SKM-1 treated with dmso at 0.1 percent for 144 hours (cell line): ENCODE measurements at regions not wholly inside any gene's neighbourhood (a gene's known extent, or its start where the extent isn't known, plus 50 kb on each side); places are given as distances from the start of the nearest gene placed in this dataset.

ENCODE experiments used
- DNase-seq: peaks from one replicate; lab custom pipeline; 2025; ENCODE audit not compliant: unreplicated experiment; lab: John Stamatoyannopoulos, UW

GRCh38 chr4:152117933-152118507 is 357.2 kb upstream of the GATB start:
- no peak for DNase-seq

- no peak for DNase-seq
Measured at GRCh38 chr4:152117520-152117919, 356.7 kb upstream of the GATB start.

GRCh38 chr4:152117054-152117453 is 356.2 kb upstream of the GATB start:
- DNase-seq: no peak

GRCh38 chr4:152115794-152116193 is 355.0 kb upstream of the GATB start:
- no peak for DNase-seq

- DNase-seq: no peak
Measured at GRCh38 chr4:152115118-152115517, 354.3 kb upstream of the GATB start.

GRCh38 chr4:152114562-152114961 is 353.8 kb upstream of the GATB start:
- DNase-seq: no peak

GRCh38 chr4:152112887-152113286 is 352.1 kb upstream of the GATB start:
- no peak for DNase-seq

GRCh38 chr4:152112190-152112589 is 351.4 kb upstream of the GATB start:
- peak; percentile 28 for DNase-seq

- no peak for DNase-seq
Measured at GRCh38 chr4:152110780-152111179, 350.0 kb upstream of the GATB start.

GRCh38 chr4:152109531-152110509 is 349.0 kb upstream of the GATB start:
- DNase-seq: no peak

- no peak for DNase-seq
Measured at GRCh38 chr4:152107736-152108500, 347.1 kb upstream of the GATB start.

GRCh38 chr4:152106781-152107321 is 346.0 kb upstream of the GATB start:
- no peak for DNase-seq

GRCh38 chr4:152106113-152106763 is 345.4 kb upstream of the GATB start:
- DNase-seq: no peak

GRCh38 chr4:152104901-152105357 is 344.1 kb upstream of the GATB start:
- DNase-seq: no peak

- DNase-seq: no peak
Measured at GRCh38 chr4:152104356-152104755, 343.5 kb upstream of the GATB start.

- no peak for DNase-seq
Measured at GRCh38 chr4:152103181-152103901, 342.5 kb upstream of the GATB start.

- DNase-seq: no peak
Measured at GRCh38 chr4:152102436-152103000, 341.7 kb upstream of the GATB start.

GRCh38 chr4:152101556-152102435 is 341.0 kb upstream of the GATB start:
- no peak for DNase-seq
